ENCODE measurements at regions not wholly inside any gene's neighbourhood (a gene's known extent, or its start where the extent isn't known, plus 50 kb on each side); places are given as distances from the start of the nearest gene placed in this dataset.

GRCh38 chr12:13911756-13912554 is 69.4 kb downstream of the GRIN2B start:
- TF ChIP-seq CTCF (IDR thresholded peaks at IDR 0.05) (no peak), POLR2A (IDR thresholded peaks at IDR 0.05) (no peak), EP300 (IDR thresholded peaks at IDR 0.05) (no peak)
